Superior temporal gyrus (tissue), 1 donor: ENCODE measurements at regions not wholly inside any gene's neighbourhood (a gene's known extent, or its start where the extent isn't known, plus 50 kb on each side); places are given as distances from the start of the nearest gene placed in this dataset.

Experiments
- DNase-seq: peaks from one replicate; pipeline ENCODE4 v3.0.0-alpha.2; 2016; ENCODE audit errors: extremely low spot score

DNA sequence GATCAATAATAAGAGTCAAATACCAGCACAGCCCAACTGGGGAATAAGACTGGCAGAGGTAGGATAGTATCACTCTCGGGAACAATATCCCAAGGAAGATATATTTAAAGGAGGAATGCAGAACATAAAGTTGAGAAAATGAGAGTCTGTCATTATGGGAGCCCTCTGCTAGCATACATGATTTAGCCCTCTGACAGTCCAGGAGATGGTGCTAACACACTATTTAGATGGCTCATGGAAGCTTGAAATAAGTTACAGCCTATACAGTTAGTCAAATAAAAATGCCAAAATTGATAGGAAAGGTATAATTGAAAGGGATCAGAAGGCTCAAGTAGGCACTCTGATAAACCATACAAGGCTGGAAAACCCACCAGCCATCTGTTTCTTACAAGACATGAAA, 201.0 kb upstream of the NEIL3 start:
- no peak for DNase-seq

DNA sequence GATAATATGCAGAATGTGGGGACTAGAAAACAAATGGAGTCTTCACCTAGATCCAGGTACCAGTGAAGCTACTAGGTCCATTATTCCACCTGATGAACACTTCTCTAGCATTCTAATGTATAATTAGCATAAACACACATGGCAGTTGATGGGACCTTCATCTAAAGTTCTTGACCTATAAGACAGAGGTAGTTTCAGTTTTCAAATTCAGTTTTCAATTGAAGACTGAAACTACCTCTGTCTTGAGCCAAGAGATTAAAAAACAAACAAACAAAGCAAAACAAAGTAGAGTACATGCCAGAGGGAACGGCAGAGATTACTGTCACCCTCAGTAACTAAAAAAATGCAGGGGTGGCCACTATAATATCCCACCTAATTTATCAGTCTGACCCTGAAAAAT, 199.9 kb upstream of the NEIL3 start:
- no peak for DNase-seq

DNA sequence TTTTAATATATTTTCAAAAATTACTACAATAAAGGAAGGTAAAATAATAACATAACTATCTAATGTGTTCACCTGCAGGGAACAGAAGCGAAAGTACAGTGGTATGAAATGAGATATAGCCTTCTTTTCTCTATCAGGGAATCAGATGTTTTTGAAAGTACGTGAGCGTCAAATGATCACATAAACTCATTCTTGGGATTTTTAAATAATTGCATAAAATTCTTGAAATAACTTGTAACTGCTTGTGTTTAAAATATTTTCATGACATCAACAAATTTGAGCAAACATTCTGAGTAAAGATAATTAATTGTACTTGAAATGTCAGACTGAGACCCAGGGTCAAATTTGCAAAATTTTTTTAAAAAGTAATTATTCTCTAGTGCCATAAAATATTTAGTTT, 193.5 kb upstream of the NEIL3 start:
- no peak for DNase-seq

DNA sequence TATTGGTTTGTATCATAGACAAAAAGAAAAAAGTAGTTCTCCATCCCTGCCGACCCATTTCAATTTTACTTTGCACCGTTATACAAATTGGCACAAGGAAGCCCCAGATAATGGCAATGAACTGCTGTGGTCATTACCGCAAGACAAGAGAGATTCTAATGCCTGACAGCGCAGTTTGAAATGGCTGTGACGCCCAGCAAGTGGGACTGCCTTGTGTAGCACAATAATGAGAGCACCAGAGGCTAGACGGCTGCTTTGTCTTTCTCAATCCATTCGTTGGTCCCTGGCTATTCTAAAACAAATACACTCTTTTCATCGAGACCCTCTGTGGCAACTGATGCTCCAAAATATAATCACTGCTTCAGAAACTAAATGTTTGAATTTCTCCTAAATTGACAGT, 192.4 kb upstream of the NEIL3 start:
- DNase-seq: no peak

DNA sequence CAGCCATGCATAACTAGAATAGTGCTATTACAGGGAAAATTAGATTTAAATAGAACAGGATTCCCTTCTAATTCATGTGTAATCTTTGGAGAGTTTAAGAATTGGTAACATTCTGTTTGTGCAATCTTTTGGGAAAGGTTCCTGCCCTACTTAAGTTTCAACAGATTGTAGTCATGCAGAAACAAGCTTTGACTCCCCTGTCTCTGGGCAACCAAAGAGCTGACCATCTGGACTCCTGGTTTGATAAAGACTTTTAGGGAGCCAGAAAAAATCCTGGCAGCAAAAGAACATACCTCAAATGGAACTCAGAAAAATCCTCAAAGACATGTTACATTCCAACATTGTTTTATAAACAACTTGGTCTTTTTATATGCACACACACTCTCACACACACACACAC, 191.1 kb upstream of the NEIL3 start:
- DNase-seq: peak; percentile 45

DNA sequence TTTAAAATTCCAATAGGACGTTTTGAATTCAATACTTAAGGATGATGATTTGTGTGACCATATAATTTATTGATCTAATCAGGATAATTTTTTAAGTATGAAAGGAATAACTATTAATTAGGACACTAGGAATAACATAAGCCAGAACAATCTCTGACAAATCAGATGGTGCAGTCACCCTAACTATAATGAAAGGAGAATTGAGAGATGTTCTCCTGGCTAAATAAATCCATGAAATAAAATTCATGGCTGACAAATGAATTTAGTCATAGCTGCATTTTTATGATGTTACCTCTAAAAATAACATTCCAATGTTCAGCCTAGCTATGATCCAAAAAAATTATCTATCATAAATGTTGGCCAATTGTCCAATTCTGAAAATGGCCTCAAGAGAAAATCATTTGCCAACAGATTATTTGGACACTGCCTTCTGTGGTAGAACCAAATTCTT, 190.6 kb upstream of the NEIL3 start:
- DNase-seq: no peak

DNA sequence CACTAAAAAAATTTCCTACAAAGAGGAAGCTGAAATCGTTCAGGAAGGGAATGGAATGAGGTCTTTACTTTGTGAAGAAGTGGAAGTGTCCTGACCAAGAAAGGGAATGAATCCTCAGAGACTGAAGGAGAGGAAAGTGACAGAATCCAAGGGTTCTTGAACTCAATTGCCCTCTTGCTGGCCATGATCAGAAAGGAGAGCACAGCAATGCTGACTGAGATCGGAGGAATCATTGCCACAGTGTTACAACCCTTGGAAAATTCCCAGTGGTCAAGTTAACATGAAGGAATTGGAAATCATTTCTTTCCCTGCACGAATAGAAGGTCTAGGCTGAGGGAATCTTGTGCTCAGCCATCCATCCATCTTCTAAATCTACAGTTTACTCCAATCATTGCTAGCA, 190.0 kb upstream of the NEIL3 start:
- no peak for DNase-seq

DNA sequence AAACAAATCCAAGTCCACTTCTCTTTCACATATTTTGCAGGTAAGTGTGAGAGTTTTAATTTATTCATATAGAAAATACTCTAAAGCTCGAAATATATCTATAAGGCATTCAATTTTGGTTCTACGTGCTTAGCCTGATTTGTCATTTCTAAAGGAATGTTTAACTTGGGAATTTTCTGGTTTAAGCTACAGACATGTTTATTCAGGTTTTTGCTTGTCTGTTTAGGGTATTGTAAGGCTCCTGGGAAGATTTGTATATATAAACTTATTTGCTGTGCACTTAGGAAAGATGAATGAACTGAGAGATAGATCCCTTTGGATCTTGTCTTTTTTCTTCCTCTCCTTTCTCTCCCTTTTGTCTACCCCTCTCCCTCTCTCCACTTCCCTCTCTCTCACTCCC, 185.9 kb upstream of the NEIL3 start:
- DNase-seq: no peak

DNA sequence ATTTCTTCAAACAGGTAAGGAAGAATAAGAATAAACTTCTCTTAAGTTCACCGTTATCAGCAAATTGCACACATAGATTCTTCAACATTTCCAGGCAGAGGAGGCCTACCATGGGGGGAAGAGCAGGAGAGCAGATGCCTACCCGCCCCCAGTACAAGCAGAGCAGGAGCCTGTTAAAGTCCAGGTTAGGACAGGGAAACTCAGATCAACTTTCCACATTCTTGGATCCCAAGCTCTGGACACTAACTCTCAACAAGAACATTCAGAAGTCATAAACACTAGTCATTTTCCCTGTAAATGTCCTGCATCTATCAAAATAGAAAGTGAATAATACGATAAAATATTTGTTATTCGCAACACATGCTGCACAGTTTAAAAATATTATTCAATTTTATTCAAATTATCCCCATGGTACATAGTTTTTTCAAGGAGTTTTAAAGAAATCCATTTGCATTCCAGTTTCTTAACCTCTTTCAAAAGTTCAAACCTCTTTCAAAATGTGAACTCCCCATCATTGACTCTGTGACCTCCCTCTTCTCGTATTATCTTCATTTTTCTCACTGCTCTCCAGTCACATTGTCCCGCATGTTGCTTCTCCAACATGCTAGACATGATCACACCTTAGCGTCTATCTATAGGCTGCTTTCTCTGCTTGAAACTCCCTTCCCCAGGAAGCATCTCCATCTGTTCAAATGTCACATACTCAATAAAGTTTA, 185.2 kb upstream of the NEIL3 start:
- no peak for DNase-seq

DNA sequence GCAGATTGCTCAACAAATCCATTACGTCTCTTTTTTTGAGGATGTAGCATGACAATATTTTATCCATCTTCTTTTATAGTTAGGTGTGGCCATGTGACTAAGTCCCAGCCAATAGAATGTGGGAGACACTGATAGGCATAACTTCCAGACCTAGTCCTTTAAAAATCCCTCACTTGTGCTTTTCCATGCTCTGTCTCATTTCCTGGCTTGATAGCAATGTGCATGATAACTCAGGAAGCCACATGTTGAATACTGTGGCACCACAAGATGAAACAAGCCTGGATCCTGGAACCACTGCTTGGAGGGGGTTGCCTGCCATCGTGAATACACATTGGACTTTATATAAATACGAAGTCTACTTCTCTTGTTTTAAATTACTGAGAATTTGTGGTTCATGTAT, 184.0 kb upstream of the NEIL3 start:
- DNase-seq: no peak

DNA sequence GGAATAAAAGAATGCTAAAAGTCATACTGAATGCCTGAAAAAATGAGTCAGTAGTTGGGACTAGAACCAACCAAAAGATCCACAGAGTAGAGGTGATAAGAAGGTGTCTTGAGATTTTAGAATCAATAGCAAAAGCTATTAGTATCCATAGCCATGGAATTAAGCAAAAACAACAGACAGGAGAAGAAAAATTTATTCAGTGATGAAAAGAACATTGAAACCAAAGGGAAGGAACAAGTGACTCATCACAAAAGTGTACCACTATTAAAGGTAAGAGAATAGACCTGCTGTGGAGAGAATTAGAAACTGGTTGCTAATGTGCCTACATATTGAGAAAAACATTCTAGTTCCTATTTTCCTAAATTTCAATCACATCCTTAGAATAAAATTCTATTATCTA, 182.0 kb upstream of the NEIL3 start:
- DNase-seq: no peak

DNA sequence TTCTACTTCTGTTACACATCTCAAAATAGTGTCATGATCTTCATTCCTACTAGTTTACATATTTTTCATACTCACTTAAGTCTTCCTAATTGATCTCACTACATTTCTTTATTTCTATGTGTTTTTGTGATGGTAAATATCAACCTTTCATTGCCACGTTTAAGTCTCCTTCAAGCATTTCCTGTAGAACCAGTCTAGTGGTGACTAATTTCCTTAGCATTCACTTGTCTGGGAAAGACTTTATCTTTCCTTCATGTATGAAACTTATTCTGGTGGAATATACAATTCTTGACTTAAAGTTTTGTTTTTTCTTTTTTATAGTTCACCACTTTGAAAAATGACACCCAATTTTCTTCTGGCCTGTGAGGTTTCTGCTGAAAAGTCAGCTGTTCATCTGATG, 181.4 kb upstream of the NEIL3 start:
- no peak for DNase-seq

DNA sequence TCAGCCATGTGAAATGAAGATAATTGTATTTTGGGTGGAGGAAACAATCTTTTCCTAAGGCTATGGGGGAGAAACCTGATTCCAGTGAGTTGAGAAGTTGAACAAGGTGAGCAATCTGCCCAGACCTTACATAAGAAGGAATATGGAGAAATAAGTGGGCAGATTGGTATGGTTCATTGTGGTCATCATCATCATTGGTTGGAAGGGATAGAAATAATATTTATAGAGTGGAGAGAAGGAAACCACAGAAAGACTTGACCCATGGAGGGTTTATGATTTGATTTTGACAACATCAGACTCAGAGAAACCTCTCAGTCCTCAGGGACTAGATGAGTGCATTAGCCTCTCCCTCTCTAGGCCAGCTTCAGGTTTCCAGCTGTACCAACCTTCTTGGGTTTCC, 177.9 kb upstream of the NEIL3 start:
- no peak for DNase-seq

DNA sequence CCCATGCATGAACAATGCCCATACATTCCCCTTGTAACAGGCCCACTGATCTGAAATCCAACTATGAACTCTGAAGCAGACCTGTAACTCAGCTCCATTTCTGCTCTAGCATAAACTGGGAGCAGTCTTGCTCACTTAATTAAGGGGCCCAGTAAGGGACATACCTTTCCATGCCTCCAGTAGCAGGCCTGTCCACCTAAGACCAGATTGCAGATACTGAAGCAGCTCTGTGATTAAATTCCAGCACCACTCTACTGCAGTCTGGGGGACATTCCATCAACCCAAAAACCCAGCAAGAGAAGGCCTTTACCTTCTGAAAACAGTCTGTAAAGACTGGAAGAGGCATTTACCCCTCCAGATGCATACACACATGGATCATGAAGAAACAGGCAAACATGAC, 162.0 kb upstream of the NEIL3 start:
- no peak for DNase-seq

DNA sequence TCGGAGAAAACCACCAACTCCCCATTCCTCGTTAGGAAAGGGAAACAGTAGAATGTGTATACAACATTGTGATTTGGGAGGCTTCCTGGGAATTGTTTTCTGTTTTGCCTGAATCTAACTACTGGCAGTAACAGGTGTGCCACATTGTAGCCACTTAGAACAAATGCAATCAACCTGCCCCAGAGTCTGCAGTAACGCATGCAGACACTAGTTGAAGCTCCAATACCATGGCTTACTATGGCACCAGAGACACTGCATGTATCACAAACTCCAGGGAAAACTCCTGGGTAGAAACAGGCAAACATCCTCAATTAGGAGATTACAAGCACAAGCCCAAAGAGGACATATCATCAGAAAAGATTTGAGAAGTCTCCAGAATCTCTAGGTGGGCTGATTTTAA, 154.2 kb upstream of the NEIL3 start:
- no peak for DNase-seq

DNA sequence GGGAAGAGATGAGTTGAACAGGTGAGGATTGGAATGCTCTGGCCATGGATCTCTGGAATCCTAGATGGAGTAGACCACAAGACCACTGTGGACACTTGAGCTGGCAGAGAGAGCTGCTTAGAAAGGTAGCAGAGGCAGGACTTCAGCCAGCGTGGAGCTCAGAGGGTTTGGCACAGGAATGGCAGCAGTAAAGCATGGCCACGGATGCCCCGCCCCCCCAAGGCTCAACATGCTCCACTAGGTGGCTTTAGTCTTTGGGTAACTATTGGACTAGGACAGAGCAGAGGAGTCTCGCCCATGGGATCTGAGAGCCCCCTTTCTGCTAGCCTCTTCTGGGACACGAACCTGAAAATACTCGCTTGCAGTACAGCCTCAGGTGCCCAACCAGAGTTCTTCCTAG, 150.1 kb upstream of the NEIL3 start:
- DNase-seq: no peak

DNA sequence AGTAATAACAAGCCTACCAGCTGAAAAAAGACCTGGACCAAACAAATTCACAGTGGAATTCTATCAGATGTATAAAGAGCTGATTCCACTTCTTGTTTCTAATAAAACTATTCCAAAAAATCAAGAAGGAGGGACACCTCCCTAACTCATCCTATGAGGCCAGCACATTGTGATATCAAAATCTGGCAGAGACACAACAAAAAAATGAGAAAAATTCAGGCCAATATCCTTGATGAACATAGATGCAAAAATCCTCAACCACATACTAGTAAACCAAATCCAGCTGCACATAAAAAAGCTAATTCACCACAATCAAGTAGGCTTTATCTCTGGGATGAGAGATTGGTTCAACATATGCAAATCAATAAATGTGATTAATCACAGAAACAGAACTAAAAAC, 147.9 kb upstream of the NEIL3 start:
- no peak for DNase-seq

DNA sequence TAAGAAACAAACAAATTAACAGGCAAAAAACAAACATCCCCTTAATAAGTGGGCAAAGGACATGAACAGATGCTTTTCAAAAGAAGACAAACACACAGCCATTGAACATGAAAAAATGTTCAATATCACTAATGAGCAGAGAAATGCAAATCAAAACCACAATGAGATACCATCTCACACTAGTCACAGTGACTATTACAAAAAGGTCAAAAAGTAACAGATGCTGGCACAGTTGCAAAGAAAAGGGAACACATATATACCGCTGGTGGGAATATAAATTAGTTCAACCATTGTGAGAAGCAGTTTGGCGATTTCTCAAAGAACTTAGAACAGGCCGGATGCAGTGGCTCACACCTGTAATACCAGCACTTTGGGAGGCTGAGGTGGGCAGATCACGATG, 146.1 kb upstream of the NEIL3 start:
- no peak for DNase-seq

DNA sequence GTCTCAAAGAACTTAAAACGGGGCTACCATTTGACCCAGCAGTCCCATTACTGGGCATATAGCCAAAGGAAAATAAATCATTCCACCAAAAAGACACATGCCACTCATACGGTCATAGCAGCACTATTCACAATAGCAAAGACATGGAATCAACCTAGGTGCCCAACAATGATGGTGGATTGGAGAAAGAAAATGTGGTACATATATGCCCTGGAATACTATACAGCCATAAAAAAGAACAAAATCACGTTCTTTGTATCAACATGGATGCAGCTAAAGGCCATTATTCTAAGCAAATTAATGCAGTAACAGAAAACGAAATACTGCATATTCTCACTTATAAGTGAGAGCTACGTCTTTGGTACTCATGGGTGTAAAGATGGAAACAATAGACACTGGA, 138.1 kb upstream of the NEIL3 start:
- no peak for DNase-seq

DNA sequence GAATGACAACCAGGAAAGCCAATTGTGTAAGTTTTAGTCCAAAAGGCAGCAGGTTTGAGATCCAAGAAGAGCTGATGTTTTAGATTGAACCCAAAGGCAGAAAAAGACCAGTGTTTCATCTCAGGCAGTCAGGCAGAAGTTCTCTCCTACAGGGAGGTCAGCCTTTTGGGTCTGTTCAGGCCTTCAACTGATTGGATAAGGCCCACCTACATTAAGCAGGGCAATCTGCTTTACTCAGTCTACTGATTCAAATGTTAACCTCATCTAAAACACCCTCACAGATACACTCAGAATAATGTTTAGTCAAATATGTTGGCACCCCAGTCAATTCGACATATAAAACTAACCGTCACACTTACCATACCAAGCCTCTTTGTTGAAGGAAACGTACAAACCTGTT, 134.2 kb upstream of the NEIL3 start:
- no peak for DNase-seq

DNA sequence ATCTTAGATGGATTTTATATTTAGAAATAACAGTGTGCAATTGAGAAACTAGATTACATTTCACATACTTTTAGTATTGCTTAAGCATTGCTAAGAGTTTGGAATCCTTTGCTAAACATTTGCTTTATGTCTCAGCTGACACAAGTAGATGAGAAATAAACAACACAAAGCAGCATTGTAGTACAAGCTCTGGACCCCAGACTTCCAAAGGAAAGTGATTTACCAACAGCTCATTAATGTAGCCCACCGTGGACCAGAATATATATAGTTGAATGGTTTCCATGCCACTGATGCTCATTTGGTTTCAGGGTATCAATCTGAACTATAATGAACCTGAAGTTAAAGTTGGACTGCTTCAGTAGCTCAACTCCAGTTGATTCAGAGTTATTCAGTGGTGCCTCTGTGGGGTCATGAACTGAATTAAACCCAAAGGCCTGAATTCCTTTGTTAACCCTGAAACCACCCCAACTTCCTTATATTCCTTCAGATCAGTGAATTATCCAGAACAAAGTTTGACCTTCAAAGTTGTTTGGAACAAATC, 132.1 kb upstream of the NEIL3 start:
- no peak for DNase-seq

DNA sequence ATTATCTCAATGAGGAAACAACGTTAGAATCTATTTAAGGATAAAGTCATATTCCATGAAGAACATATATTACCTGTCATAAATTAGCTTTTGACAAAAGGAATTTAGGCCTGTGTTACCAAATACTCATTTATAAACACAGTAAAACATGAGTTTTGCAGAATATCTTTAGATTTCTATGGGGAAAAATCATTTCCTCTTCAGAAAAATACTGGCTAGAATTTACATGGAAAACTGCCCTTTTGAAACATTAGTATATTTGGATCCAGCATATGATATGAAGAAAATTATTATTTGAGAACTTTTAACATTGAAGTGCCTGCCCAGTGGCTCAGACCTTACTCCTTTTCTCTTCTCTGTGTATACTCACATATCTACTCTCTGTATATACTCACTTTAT, 131.4 kb upstream of the NEIL3 start:
- no peak for DNase-seq

DNA sequence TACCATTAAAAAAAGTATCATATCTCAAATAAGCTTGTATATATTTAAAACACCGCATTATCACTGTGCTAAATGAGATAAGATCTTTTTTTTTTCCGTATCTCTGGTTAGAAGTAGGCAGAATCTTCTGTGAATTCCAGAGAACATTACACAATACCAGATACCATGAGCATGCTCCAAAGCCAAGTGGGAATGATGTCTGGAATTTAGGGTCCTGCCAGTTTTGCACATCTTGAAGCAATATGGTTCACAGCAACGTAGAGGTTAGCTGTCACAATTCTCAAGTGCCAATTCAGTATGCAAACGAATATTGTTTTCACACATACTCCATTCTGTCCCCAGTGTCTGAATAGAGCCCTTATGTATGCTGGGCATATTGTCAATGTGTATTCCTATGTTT, 127.5 kb upstream of the NEIL3 start:
- DNase-seq: no peak

DNA sequence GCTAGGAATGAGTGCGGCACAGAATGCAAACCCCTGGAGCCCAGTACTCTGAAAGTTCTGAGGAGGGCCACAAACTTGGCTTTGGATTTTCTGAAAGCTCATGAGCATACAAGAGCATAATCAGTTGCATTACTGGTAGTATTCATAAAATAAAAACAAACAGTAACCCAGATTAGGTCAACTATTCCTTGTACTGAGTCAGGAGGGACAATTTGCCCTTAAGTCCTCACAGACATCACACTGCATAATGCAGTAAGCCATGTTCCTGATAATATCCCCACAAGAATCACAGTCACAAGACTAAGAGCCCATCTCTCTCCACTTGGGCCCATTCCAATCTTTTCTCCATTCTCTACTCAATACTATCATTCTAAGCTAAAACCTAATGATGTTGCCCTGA, 126.9 kb upstream of the NEIL3 start:
- DNase-seq: no peak
